OCI-LY1 (cell line): ENCODE measurements at regions not wholly inside any gene's neighbourhood (a gene's known extent, or its start where the extent isn't known, plus 50 kb on each side); places are given as distances from the start of the nearest gene placed in this dataset.
A peak's percentile ranks its signal among the peaks of the same experiment; 100 is the strongest.
"Not testable (repeated sequence)": the region's sequence is repeated elsewhere in the genome, so short reads cannot be mapped to it uniquely, and the experiment has no call there.

Experiments used
- H2AFZ ChIP-seq: fragments of 200-600 bp; sonication (generic), shearing (Covaris generic); 2 replicates; pipeline ENCODE4 v1.6.0; 2014; ENCODE audit warnings: antibody characterized with exemption, mild to moderate bottlenecking, low read length
- H3F3A ChIP-seq: fragments of 200-600 bp; sonication (generic), shearing (Covaris generic); 2 replicates; pipeline ENCODE4 v1.6.0; 2014; ENCODE audit warnings: mild to moderate bottlenecking, antibody characterized with exemption, low read length, moderate library complexity; ENCODE audit not compliant: insufficient read depth
- H3K27ac ChIP-seq: fragments of 200-600 bp; sonication (generic); 2 replicates; pipeline ENCODE4 v1.5.1; 2014; ENCODE audit warnings: low read length, mixed run types, mild to moderate bottlenecking, low read depth; ENCODE audit not compliant: poor library complexity, severe bottlenecking
- H3K27me3 ChIP-seq: fragments of 200-600 bp; sonication (generic); 2 replicates; pipeline ENCODE4 v1.6.0; 2014; ENCODE audit warnings: antibody characterized with exemption, mild to moderate bottlenecking, low read length, moderate library complexity; ENCODE audit not compliant: insufficient read depth
- H3K36me3 ChIP-seq: fragments of 200-600 bp; sonication (generic); 2 replicates; pipeline ENCODE4 v1.6.1; 2014; ENCODE audit warnings: mild to moderate bottlenecking, antibody characterized with exemption, low read length, moderate library complexity, mixed read lengths; ENCODE audit not compliant: insufficient read depth
- H3K4me1 ChIP-seq: fragments of 200-600 bp; sonication (generic); 2 replicates; pipeline ENCODE4 v1.5.1; 2014; ENCODE audit warnings: mild to moderate bottlenecking, low read length, moderate library complexity; ENCODE audit not compliant: insufficient read depth, severe bottlenecking
- H3K4me2 ChIP-seq: fragments of 200-600 bp; sonication (generic), shearing (Covaris generic); 2 replicates; pipeline ENCODE4 v1.6.1; 2014; ENCODE audit warnings: low read length
- H3K4me3 ChIP-seq: fragments of 200-600 bp; sonication (generic); 2 replicates; pipeline ENCODE4 v1.5.1; 2014; ENCODE audit warnings: low read length, low read depth, mild to moderate bottlenecking, mixed read lengths; ENCODE audit not compliant: poor library complexity, severe bottlenecking
- H3K79me2 ChIP-seq: fragments of 200-600 bp; shearing (Covaris generic); 2 replicates; pipeline ENCODE4 v1.6.1; 2016; ENCODE audit warnings: mixed run types, low read length, mixed read lengths; ENCODE audit not compliant: insufficient read depth
- H3K9ac ChIP-seq: fragments of 200-600 bp; sonication (generic), shearing (Covaris generic); 2 replicates; pipeline ENCODE4 v1.6.1; 2014; ENCODE audit warnings: mild to moderate bottlenecking, low read length, mixed read lengths
- H3K9me2 ChIP-seq: fragments of 200-600 bp; sonication (generic), shearing (Covaris generic); 2 replicates; pipeline ENCODE4 v1.6.1; 2014; ENCODE audit warnings: low read depth, mild to moderate bottlenecking, low read length, mixed read lengths
- H3K9me3 ChIP-seq: fragments of 200-600 bp; shearing (Covaris generic); 2 replicates; pipeline ENCODE4 v1.6.1; 2014; ENCODE audit warnings: low read length, mixed read lengths
- H4K20me1 ChIP-seq: fragments of 200-600 bp; sonication (generic), shearing (Covaris generic); 2 replicates; pipeline ENCODE4 v1.6.0; 2016; ENCODE audit warnings: mild to moderate bottlenecking, low read length; ENCODE audit not compliant: insufficient read depth
- EZH2 ChIP-seq: fragments of 200-600 bp; sonication (generic), shearing (Covaris generic); IDR thresholded peaks from 2 replicates; pipeline ENCODE4 v1.8.0; 2017; ENCODE audit warnings: borderline replicate concordance, mixed run types, mild to moderate bottlenecking, antibody characterized with exemption, low read length, moderate library complexity, mixed read lengths
- TF ChIP-seq, protein P1 (sequence below): fragments of 200-600 bp; sonication (generic), shearing (Covaris generic); IDR thresholded peaks from 2 replicates; pipeline ENCODE4 v1.5.1; 2017; ENCODE audit warnings: mild to moderate bottlenecking, antibody characterized with exemption, low read length, moderate library complexity, mixed read lengths

GRCh38 chr7:29734246-29734731 is 72.0 kb upstream of the WIPF3 start:
- H3K27ac ChIP-seq: no peak overlapping the region
- no peaks in the 10 kb centered on the region for H3K9me2 ChIP-seq
- no peaks in the 10 kb centered on the region for H3K4me1 ChIP-seq
- no peaks in the 10 kb centered on the region for H3F3A ChIP-seq
- no peak overlapping the region for H3K9ac ChIP-seq
- no peak overlapping the region for H3K4me3 ChIP-seq
- no peaks in the 10 kb centered on the region for H3K36me3 ChIP-seq
- no peaks in the 10 kb centered on the region for H3K79me2 ChIP-seq
- H2AFZ ChIP-seq: no peak overlapping the region
- no peak overlapping the region for H3K4me2 ChIP-seq
- no peaks in the 10 kb centered on the region for H4K20me1 ChIP-seq
- H3K27me3 ChIP-seq: no peaks in the 10 kb centered on the region
- no peaks in the 10 kb centered on the region for H3K9me3 ChIP-seq
- no peak for TF ChIP-seq EZH2
- TF ChIP-seq, protein P1, sequence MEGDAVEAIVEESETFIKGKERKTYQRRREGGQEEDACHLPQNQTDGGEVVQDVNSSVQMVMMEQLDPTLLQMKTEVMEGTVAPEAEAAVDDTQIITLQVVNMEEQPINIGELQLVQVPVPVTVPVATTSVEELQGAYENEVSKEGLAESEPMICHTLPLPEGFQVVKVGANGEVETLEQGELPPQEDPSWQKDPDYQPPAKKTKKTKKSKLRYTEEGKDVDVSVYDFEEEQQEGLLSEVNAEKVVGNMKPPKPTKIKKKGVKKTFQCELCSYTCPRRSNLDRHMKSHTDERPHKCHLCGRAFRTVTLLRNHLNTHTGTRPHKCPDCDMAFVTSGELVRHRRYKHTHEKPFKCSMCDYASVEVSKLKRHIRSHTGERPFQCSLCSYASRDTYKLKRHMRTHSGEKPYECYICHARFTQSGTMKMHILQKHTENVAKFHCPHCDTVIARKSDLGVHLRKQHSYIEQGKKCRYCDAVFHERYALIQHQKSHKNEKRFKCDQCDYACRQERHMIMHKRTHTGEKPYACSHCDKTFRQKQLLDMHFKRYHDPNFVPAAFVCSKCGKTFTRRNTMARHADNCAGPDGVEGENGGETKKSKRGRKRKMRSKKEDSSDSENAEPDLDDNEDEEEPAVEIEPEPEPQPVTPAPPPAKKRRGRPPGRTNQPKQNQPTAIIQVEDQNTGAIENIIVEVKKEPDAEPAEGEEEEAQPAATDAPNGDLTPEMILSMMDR: no peak

- not testable (repeated sequence) for H3K9me2 ChIP-seq, H3K9ac ChIP-seq, H3K9me3 ChIP-seq, H3K4me3 ChIP-seq, H3K4me1 ChIP-seq, H3K27me3 ChIP-seq, H3K4me2 ChIP-seq, H3K36me3 ChIP-seq, H3F3A ChIP-seq, H3K27ac ChIP-seq, H4K20me1 ChIP-seq, H3K79me2 ChIP-seq, H2AFZ ChIP-seq
These were observed 58.6 kb upstream of the WIPF3 start for GRCh38 chr7:29747645-29748245.

DNA sequence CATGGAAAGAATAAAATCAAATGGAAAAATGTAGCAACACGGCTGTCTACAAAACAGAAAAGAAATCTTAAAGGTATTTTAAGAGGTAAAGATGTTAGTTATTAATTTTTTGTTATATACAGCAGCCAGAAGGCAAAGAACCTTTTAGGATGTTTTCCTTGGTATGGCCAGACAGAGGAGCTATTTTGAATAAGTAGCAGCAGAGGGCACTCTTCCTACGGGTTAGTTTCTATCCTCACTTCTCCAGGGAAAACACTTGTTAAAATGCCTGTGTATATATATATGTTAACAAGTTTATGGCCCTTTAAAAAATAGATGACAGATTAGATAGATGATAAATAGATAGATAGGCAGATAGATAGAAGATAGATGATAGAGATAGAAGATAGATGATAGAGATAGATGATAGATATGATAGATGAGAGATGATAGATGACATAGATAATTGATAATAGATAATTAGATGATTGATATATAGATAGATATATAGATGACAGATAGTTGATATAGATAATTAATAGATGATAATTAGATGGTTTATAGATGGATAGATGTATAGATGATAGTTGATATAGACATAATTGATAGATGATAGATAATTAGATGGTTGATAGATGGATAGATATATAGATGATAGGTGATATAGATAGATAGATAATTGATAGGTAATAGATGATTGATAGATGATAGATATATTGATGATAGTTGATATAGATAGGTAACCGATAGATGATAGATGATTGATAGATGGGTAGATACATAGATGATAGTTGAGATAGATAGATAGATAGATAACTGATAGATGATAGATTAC is 57.8 kb upstream of the WIPF3 start:
- Histone ChIP-seq H3K4me3 (no peak overlapping the region), H3K27ac (no peak overlapping the region), H3K4me2 (no peak overlapping the region)

More for the DNA sequence above, 57.8 kb upstream of the WIPF3 start:
- no peaks in the 10 kb centered on the region for H3K4me1 ChIP-seq
- no peaks in the 10 kb centered on the region for H3K9me2 ChIP-seq
- H3K9ac ChIP-seq: no peak overlapping the region
- H3F3A ChIP-seq: no peaks in the 10 kb centered on the region
- no peaks in the 10 kb centered on the region for H3K27me3 ChIP-seq
- no peaks in the 10 kb centered on the region for H3K79me2 ChIP-seq
- no peak for TF ChIP-seq EZH2
- TF ChIP-seq, protein P1: peak; percentile 56
- no peaks in the 10 kb centered on the region for H3K36me3 ChIP-seq
- H2AFZ ChIP-seq: no peak overlapping the region
- no peaks in the 10 kb centered on the region for H3K9me3 ChIP-seq
- no peaks in the 10 kb centered on the region for H4K20me1 ChIP-seq
